ENCODE measurements at regions not wholly inside any gene's neighbourhood (a gene's known extent, or its start where the extent isn't known, plus 50 kb on each side); places are given as distances from the start of the nearest gene placed in this dataset.
A peak's percentile ranks its signal among the peaks of the same experiment; 100 is the strongest.

GRCh38 chr9:89655990-89656657 lies 51.3 kb downstream of the GADD45G start:
- no peaks in the 10 kb centered on the region for H3K9me3 Mint-ChIP-seq
- CTCF ChIA-PET, result no interaction called here
- peak overlapping the region; percentile 39 for H3K27ac Mint-ChIP-seq

DNA sequence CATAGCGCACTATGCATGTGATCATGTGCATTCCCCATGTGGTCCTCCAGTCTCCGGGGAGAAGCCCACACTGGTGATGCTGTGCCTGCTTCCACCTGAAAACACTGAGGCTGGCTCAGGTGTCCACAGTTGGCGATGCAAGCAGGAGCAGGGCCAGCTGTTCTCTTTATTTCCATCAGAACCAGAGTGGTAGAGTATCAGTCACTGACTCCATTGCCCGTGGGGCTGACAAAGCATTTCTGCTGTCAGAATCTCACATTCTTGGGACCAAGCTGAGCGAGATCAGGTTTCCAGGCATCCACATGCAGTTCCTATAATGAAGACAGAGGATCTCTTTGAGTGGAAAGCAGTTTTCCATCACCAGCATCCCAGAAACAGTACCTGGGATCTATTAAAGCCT lies 52.5 kb downstream of the GADD45G start:
- no peak overlapping the region for H3K4me3 Mint-ChIP-seq
- peaks cover 43% of the 10 kb centered on the region for H3K4me1 Mint-ChIP-seq
- peaks cover 66% of the 10 kb centered on the region for H3K27me3 Mint-ChIP-seq
- no peaks in the 10 kb centered on the region for H3K9me3 Mint-ChIP-seq
- H3K27ac Mint-ChIP-seq, result no peak overlapping the region
- CTCF ChIA-PET, result interaction anchor here (0.8 to 1.3 kb wide), 3 partner anchors 8 to 54 kb away, joined by 3 to 4 read pairs (median 3); no protein-coding TSS in a partner anchor
- DNase-seq, result no peak
- no peaks in the 10 kb centered on the region for H3K36me3 Mint-ChIP-seq

More at GRCh38 chr9:89655990-89656657, 51.3 kb downstream of the GADD45G start:
- H3K36me3 Mint-ChIP-seq, result no peaks in the 10 kb centered on the region
- H3K27me3 Mint-ChIP-seq, result peaks cover 67% of the 10 kb centered on the region
- peak; percentile 64 for DNase-seq
- H3K4me1 Mint-ChIP-seq, result peaks cover 43% of the 10 kb centered on the region
- peak overlapping the region; percentile 11 for H3K4me3 Mint-ChIP-seq

GRCh38 chr9:89657765-89658164 lies 53.0 kb downstream of the GADD45G start:
- H3K9me3 Mint-ChIP-seq, result no peaks in the 10 kb centered on the region
- no peak overlapping the region for H3K4me3 Mint-ChIP-seq
- peak; percentile 74 for DNase-seq
- H3K27me3 Mint-ChIP-seq, result peaks cover 69% of the 10 kb centered on the region
- H3K4me1 Mint-ChIP-seq, result peaks cover 43% of the 10 kb centered on the region
- H3K27ac Mint-ChIP-seq, result no peak overlapping the region
- H3K36me3 Mint-ChIP-seq, result no peaks in the 10 kb centered on the region
- CTCF ChIA-PET, result interaction anchor here (0.8 to 1.3 kb wide), 3 partner anchors 8 to 54 kb away, joined by 3 to 4 read pairs (median 3); no protein-coding TSS in a partner anchor

DNA sequence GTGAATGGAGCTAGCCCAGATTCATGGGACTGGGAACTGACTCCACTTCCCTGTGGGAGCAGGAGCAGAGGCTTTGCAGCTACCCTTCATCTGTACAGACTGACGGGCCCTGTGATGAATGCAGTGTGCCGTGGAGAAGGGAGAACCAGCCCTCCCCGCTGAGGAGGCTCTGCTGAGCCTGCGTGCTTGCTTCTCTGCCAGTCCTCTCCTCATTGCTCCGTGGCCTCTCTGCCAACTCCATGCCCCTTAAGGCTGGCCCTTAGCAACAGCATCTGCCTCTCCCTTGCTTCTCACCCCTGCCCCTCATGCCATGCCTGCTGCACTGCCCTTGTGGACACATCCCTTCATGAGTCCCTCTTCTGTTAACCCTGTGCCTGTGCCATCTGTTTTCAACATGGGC lies 53.6 kb downstream of the GADD45G start:
- Mint-ChIP-seq H3K27ac (no peak overlapping the region), H3K4me1 (peaks cover 45% of the 10 kb centered on the region), H3K27me3 (peaks cover 75% of the 10 kb centered on the region), H3K36me3 (no peaks in the 10 kb centered on the region), H3K4me3 (no peak overlapping the region), H3K9me3 (no peaks in the 10 kb centered on the region)
- no peak for DNase-seq
- CTCF ChIA-PET, result interaction anchor here (1.0 kb wide), 1 partner anchor 20 kb away, joined by 3 read pairs; no protein-coding TSS in a partner anchor

- Mint-ChIP-seq H3K9me3 (no peaks in the 10 kb centered on the region), H3K4me1 (peaks cover 50% of the 10 kb centered on the region), H3K36me3 (no peaks in the 10 kb centered on the region), H3K4me3 (no peak overlapping the region), H3K27ac (no peak overlapping the region), H3K27me3 (peaks cover 75% of the 10 kb centered on the region)
- CTCF ChIA-PET, result no interaction called here
- DNase-seq, result no peak
These were observed 54.1 kb downstream of the GADD45G start for GRCh38 chr9:89658931-89659330.

DNA sequence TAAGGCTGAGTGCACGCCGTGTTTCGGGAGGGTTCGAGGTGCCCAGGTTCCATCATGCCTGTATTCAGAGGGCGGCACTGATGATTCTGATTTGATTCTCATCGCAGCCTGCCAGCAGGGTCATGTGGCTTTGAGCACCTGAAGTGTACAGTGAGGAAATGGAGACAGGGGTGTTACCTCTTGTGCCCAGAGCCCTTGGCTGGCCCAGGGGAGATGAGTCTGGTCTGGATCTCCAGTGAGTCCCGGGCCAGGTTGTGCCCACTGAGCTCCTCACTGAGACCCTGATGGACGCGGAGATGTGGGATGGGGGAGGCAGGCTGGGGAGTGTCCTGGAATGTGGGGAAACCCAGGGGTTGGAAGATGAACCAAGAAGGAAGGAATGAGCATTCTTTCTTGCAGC lies 54.7 kb downstream of the GADD45G start:
- Mint-ChIP-seq H3K9me3 (no peaks in the 10 kb centered on the region), H3K27me3 (peaks cover 75% of the 10 kb centered on the region), H3K36me3 (no peaks in the 10 kb centered on the region), H3K4me1 (peaks cover 50% of the 10 kb centered on the region), H3K4me3 (no peak overlapping the region), H3K27ac (no peak overlapping the region)
- no peak for DNase-seq
- CTCF ChIA-PET, result no interaction called here

DNA sequence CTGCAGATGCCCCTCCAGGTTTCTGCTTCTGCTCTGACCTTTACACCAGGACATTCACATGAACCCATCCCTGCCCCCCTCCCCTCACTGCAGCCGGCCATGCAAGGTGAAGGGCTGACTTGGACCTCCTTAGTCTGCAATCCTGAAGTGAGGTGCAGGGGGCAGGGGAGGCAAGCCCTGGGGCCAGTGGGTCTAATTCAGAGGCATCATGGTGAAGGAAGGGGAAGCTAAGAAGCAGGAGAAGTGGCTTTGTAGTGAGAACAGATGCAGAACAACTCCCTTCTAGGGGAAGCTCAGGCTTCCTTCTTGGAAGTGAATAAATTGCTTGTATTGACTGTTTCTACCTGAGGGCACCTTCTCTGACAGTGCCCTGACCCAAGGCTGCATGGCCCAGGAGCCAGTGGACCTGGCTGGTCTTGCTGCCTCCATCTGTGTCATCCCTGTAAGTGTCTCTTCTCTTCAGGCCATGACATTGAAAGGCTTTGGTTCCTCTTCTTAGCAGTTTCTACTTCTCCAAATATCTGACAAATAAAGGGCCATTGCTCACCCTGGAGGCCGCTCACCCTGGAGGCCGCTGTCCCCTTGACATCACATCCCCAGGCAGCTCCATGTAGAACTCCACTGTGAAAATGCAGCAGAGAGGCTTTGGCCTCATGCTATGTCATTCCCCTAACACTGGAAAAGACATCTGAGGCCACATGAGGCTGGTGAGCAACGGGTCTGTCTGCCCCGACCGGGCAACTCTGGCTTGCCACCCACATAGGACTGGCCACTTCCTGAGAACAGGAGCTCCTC lies 55.3 kb downstream of the GADD45G start:
- CTCF ChIA-PET, result interaction anchor here (0.6 kb wide), 1 partner anchor 1997 kb away, joined by 3 read pairs; no protein-coding TSS in a partner anchor
- H3K4me3 Mint-ChIP-seq, result no peak overlapping the region
- no peak for DNase-seq
- H3K9me3 Mint-ChIP-seq, result no peaks in the 10 kb centered on the region
- H3K27ac Mint-ChIP-seq, result no peak overlapping the region
- peaks cover 73% of the 10 kb centered on the region for H3K27me3 Mint-ChIP-seq
- peaks cover 45% of the 10 kb centered on the region for H3K4me1 Mint-ChIP-seq
- no peaks in the 10 kb centered on the region for H3K36me3 Mint-ChIP-seq

DNA sequence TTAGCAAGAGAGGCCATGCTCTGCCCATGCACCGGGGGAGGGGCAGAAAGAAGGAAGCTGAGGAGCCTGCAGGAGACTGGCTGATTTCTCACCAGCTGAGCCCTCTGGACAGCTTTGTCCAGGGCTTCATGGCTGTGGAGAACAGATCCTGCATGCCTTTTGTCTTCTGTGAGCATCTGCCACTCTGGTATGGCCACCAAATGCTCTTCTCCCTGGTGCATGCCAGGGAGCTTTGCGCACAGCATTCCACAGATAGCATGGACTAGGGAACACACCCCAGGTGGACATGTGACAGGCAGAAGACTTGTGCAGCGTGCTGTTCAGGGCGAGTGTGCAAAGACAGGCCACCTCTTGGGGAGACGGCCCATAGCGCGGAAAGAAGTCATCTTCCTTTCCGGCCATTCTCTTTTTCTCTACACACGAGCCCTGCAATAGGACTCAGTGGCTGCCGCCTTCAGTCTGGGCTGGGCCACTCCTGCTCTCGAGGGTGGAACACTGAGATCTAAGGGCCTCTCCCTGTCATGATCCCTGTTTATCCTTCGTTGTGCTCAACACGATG lies 56.7 kb downstream of the GADD45G start:
- Mint-ChIP-seq H3K27me3 (peaks cover 70% of the 10 kb centered on the region), H3K4me1 (peaks cover 31% of the 10 kb centered on the region), H3K9me3 (no peaks in the 10 kb centered on the region), H3K4me3 (no peak overlapping the region), H3K36me3 (no peaks in the 10 kb centered on the region), H3K27ac (no peak overlapping the region)
- CTCF ChIA-PET, result interaction anchor here (0.7 kb wide), 1 partner anchor 55 kb away, joined by 3 read pairs; no protein-coding TSS in a partner anchor
- DNase-seq, result no peak

DNA sequence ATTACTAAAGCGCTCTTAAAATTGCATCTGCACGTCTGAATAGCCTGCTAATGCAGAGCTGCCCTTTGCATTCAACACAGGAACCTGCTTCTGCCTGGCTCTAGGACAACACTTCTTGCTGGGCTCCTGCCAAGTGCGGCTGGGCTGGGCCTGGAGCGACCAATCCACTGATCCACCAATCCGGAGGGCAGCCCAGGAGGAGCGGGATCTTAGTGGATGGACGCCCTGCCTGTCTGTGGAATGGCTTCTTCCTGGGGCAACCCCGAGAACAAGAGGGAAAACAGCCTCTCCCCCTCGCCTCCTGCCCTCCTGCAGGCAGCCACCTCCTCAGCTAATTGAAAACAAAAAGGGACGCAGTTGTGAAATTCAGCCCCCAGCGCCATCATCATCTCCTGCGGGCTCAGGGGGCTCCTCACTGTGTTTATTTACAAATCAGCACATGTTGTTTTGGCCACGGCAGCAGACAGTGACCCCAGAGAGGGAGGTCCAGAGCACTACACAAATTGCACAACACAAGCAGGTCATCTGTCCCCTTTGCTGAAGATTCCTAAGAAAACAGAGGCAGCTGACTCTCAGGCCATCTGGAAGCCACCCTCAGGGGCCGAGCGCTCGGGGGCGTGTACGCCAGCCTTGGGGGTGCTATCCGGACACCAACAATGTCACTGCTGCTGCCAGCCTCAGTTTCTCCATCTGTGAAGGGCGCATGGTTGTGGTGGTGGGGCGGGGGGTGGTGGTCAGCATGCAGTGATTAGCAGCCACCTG lies 57.3 kb downstream of the GADD45G start:
- H3K4me1 Mint-ChIP-seq, result peaks cover 25% of the 10 kb centered on the region
- peaks cover 73% of the 10 kb centered on the region for H3K27me3 Mint-ChIP-seq
- DNase-seq, result no peak
- CTCF ChIA-PET, result no interaction called here
- no peak overlapping the region for H3K4me3 Mint-ChIP-seq
- H3K36me3 Mint-ChIP-seq, result no peaks in the 10 kb centered on the region
- H3K27ac Mint-ChIP-seq, result no peak overlapping the region
- no peaks in the 10 kb centered on the region for H3K9me3 Mint-ChIP-seq

DNA sequence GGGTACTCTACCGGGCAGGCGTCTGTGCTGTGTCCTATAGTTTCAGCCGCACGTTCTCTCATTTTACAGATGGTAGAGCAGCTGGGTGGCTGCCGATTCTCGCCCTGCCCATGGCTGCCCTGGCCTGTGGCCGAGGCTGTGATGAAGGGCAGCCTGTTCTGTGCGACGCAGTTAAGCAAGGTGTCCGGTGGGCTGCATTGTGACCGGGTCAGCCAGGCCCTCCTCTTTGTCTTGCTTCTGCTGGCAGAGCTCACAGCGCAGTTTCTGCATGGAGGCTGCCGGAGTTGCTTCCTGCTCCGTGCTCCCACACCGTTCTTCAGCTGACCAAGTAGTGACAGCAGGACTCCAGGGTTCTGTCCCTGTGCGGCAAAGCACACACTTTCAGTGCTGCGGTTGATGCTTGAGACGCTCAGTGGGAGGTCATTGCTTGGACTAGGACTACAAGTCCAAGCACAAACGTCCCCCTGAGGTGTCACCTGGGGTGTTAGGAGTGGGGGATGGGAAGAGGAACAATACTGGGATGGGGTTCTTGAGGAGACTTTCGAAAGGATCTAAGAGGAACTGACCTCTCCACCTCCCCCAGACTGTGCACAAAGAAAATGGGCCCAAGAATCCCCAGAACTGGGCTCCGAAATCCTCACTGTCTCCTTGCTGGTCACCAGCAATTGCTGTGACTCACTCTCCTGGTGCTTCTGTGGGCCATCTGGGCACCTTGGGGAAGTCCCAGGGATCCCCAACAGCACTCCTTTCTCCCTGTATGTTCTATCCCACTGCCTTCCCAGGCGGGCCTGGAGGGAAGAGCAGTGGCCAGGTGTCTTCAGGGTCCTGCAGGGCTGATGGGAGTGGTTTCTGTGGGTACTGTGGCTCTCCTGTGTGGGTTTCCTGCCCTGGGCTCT lies 58.2 kb downstream of the GADD45G start:
- Mint-ChIP-seq H3K4me3 (no peak overlapping the region), H3K4me1 (peaks cover 21% of the 10 kb centered on the region), H3K9me3 (no peaks in the 10 kb centered on the region), H3K27me3 (peaks cover 77% of the 10 kb centered on the region), H3K27ac (no peak overlapping the region), H3K36me3 (no peaks in the 10 kb centered on the region)
- CTCF ChIA-PET, result no interaction called here
- DNase-seq, result no peak

- no peak overlapping the region for H3K4me3 Mint-ChIP-seq
These were observed 58.8 kb downstream of the GADD45G start for GRCh38 chr9:89663614-89663970.

GRCh38 chr9:89664010-89664409 lies 59.2 kb downstream of the GADD45G start:
- no peaks in the 10 kb centered on the region for H3K36me3 Mint-ChIP-seq
- CTCF ChIA-PET, result no interaction called here
- H3K4me3 Mint-ChIP-seq, result no peak overlapping the region
- no peak for DNase-seq
- peaks cover 23% of the 10 kb centered on the region for H3K4me1 Mint-ChIP-seq
- peaks cover 80% of the 10 kb centered on the region for H3K27me3 Mint-ChIP-seq
- H3K9me3 Mint-ChIP-seq, result no peaks in the 10 kb centered on the region
- H3K27ac Mint-ChIP-seq, result no peak overlapping the region

More at GRCh38 chr9:89663614-89663970, 58.8 kb downstream of the GADD45G start:
- CTCF ChIA-PET, result no interaction called here
- no peak overlapping the region for H3K27ac Mint-ChIP-seq
- DNase-seq, result no peak
- H3K27me3 Mint-ChIP-seq, result peaks cover 79% of the 10 kb centered on the region
- H3K4me1 Mint-ChIP-seq, result peaks cover 21% of the 10 kb centered on the region
- H3K36me3 Mint-ChIP-seq, result no peaks in the 10 kb centered on the region
- no peaks in the 10 kb centered on the region for H3K9me3 Mint-ChIP-seq

- no peak overlapping the region for H3K4me3 Mint-ChIP-seq
- CTCF ChIA-PET, result interaction anchor here (0.9 kb wide), 1 partner anchor 7 kb away, joined by 3 read pairs; no protein-coding TSS in a partner anchor
- no peak overlapping the region for H3K27ac Mint-ChIP-seq
- no peaks in the 10 kb centered on the region for H3K36me3 Mint-ChIP-seq
- DNase-seq, result no peak
- peaks cover 71% of the 10 kb centered on the region for H3K27me3 Mint-ChIP-seq
- H3K4me1 Mint-ChIP-seq, result peaks cover 21% of the 10 kb centered on the region
- no peaks in the 10 kb centered on the region for H3K9me3 Mint-ChIP-seq
These were observed 60.1 kb downstream of the GADD45G start for GRCh38 chr9:89664896-89665329.

Measured in activated naive CD4-positive, alpha-beta T cell treated with anti-CD3 and anti-CD28 coated beads, Interleukin-2, amount 10 ng/mL, durations not matched to agents 7 days and 5 days (primary cell).